HuH-7 (cell line): ENCODE measurements at regions not wholly inside any gene's neighbourhood (a gene's known extent, or its start where the extent isn't known, plus 50 kb on each side); places are given as distances from the start of the nearest gene placed in this dataset.
A peak's percentile ranks its signal among the peaks of the same experiment; 100 is the strongest.
"Not testable (repeated sequence)": the region's sequence is repeated elsewhere in the genome, so short reads cannot be mapped to it uniquely, and the experiment has no call there.

Experiments used
- DNase-seq: peaks from one replicate; pipeline ENCODE4 v3.0.0; 2011; ENCODE audit warnings: low spot score

- no peak for DNase-seq
Measured at GRCh38 chrX:129361576-129361975, 161.7 kb downstream of the SMARCA1 start.

GRCh38 chrX:129360175-129360574 is 163.1 kb downstream of the SMARCA1 start:
- DNase-seq, result peak; percentile 25

GRCh38 chrX:129359269-129359668 is 164.0 kb downstream of the SMARCA1 start:
- DNase-seq, result no peak

GRCh38 chrX:129357428-129357827 is 165.9 kb downstream of the SMARCA1 start:
- DNase-seq, result not testable (repeated sequence)

- no peak for DNase-seq
Measured at GRCh38 chrX:129347291-129347690, 176.0 kb downstream of the SMARCA1 start.

GRCh38 chrX:129346574-129346973 is 176.7 kb downstream of the SMARCA1 start:
- no peak for DNase-seq

- DNase-seq, result not testable (repeated sequence)
Measured at GRCh38 chrX:129337264-129337663, 186.0 kb downstream of the SMARCA1 start.

- DNase-seq, result no peak
Measured at GRCh38 chrX:129323115-129323514, 200.2 kb downstream of the SMARCA1 start.

GRCh38 chrX:129318375-129318774 is 204.9 kb downstream of the SMARCA1 start:
- DNase-seq, result peak; percentile 4

GRCh38 chrX:129316461-129316860 is 206.8 kb downstream of the SMARCA1 start:
- DNase-seq, result no peak

- no peak for DNase-seq
Measured at GRCh38 chrX:129310000-129310399, 213.3 kb downstream of the SMARCA1 start.

GRCh38 chrX:129262912-129263311 is 260.4 kb downstream of the SMARCA1 start:
- DNase-seq, result no peak

GRCh38 chrX:129255516-129255915 is 267.8 kb downstream of the SMARCA1 start:
- not testable (repeated sequence) for DNase-seq

GRCh38 chrX:129249563-129249962 is 273.7 kb downstream of the SMARCA1 start:
- no peak for DNase-seq

GRCh38 chrX:129247642-129248041 is 275.6 kb downstream of the SMARCA1 start:
- no peak for DNase-seq

- DNase-seq, result no peak
Measured at GRCh38 chrX:129239371-129239770, 283.9 kb downstream of the SMARCA1 start.

GRCh38 chrX:129238011-129238410 is 285.3 kb downstream of the SMARCA1 start:
- no peak for DNase-seq

GRCh38 chrX:129235903-129236302 is 287.4 kb downstream of the SMARCA1 start:
- no peak for DNase-seq

GRCh38 chrX:129233786-129234185 is 289.5 kb downstream of the SMARCA1 start:
- DNase-seq, result no peak

- peak; percentile 1 for DNase-seq
Measured at GRCh38 chrX:129230850-129231512, 292.3 kb downstream of the SMARCA1 start.

- DNase-seq, result no peak
Measured at GRCh38 chrX:129230168-129230567, 293.1 kb downstream of the SMARCA1 start.

- DNase-seq, result no peak
Measured at GRCh38 chrX:129227366-129227765, 295.9 kb downstream of the SMARCA1 start.

- no peak for DNase-seq
Measured at GRCh38 chrX:129193357-129193756, 329.9 kb downstream of the SMARCA1 start.

GRCh38 chrX:129188231-129188630 is 335.1 kb downstream of the SMARCA1 start:
- no peak for DNase-seq
